Endothelial cell of hepatic sinusoid (primary cell): ENCODE measurements at regions not wholly inside any gene's neighbourhood (a gene's known extent, or its start where the extent isn't known, plus 50 kb on each side); places are given as distances from the start of the nearest gene placed in this dataset.
"Not testable (repeated sequence)": the region's sequence is repeated elsewhere in the genome, so short reads cannot be mapped to it uniquely, and the experiment has no call there.

ENCODE experiments used
- in situ Hi-C: cut with HindIII; loops from 2 replicates; pipeline ENCODE4 v1.10.0; 2017; ENCODE audit warnings: low sequenced_read_pairs

DNA sequence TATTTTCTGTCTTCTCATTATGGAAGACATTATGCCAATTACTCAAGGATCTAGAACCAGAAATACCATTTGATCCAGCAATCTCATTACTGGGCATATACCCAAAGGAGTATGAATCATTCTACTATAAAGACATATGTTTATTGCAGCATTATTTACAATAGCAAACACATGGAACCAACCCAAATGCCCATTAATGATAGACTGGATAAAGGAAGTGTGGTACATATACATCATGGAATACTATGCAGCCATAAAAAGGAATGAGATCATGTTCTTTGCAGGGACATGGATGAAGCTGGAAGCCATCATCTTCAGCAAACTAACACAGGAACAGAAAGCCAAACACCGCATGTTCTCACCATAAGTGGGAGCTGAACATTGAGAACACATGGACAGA, 161.8 kb upstream of the DAAM1 start:
- in situ Hi-C loops = loop anchor here (10.0 kb wide), 2 partner anchors 392 to 472 kb away; partner anchors contain the start of gene DACT1

DNA sequence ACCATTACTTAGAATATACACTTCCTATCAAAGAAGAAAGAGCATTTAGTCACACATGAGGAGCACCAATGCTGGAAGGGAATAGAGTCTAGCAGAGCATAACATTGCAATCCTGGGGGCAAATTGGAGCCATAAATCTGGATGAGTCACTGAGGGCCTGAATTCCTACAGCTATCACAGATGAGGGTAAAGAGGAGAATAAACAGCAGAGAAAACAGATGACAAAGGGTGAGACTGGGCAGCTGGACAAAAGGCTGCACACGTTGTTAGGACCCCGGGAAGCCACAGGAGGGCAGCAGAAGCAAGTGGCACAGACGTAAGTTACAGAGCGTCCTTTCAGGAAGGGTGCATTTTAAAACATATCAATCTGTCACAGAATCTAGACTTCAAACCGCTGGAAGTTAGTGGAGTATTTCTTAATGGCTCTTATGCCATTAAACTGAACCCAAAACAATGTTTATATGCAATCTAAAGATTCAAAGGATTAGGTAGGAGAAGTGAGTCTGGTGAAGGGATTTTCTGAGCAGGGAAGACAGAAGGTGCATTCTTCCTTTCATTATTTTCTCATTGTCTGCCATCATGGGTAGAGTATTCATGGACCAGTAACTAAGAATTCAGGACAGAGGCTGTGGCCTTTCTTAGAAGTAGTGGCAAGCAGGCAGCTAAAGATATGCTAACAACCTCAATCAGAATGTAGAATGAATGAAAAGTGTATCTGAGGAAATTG, 159.8 kb upstream of the DAAM1 start:
- in situ Hi-C loops = loop anchor here (10.0 kb wide), 2 partner anchors 394 to 474 kb away; partner anchors contain the start of gene DACT1

DNA sequence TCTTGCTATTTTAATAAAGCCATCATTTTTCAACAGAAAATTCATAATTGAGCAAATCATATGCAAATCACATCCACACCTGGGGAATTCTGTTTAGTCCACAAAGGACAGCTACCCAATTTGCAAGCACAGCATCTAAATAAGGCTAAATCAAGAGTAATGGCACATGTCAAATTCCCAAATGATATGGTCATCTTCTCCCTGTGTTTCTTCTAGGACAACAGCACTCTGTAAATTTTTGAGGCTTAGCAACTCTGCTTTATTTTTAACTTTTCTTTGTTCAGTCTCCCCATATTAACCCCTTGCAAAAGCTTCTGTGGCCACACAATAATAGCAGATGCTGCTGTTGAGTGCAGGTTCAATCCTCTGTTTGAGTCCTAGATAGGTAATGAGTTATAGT, 155.6 kb upstream of the DAAM1 start:
- in situ Hi-C loops = loop anchor here (10.0 kb wide), 1 partner anchor 412 kb away; no protein-coding TSS in a partner anchor

- in situ Hi-C loops = loop anchor here (10.0 kb wide), 1 partner anchor 409 kb away; no protein-coding TSS in a partner anchor
Measured at GRCh38 chr14:59036134-59036533, 152.3 kb upstream of the DAAM1 start.

- in situ Hi-C loops = loop anchor here (10.0 kb wide), 1 partner anchor 408 kb away; no protein-coding TSS in a partner anchor
Measured at GRCh38 chr14:59037086-59037485, 151.4 kb upstream of the DAAM1 start.

GRCh38 chr14:59037620-59038019, 150.8 kb upstream of the DAAM1 start:
- in situ Hi-C loops = loop anchor here (10.0 kb wide), 1 partner anchor 407 kb away; no protein-coding TSS in a partner anchor

DNA sequence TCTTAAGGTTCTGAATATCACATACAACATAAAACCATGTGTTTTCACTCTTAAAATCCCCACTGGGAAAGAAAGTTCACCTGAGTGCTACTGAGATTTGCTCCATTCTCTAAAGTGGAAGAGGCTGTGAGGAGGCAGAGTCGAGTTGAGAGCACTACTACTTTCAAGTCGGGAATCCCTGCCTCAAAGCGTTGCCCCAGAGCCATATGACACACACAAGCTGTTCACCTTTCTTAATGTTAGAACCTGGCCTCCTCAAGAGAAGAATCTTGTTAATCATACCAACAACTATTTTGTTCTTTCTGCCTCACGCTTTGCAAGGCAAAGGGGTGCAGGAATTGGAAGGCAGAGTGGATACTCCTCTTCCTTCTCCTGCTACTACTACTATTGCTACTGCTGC, 149.7 kb upstream of the DAAM1 start:
- in situ Hi-C loops = loop anchor here (10.0 kb wide), 1 partner anchor 406 kb away; no protein-coding TSS in a partner anchor

- in situ Hi-C loops = no loop called here
Measured at GRCh38 chr14:59041308-59041707, 147.2 kb upstream of the DAAM1 start.

DNA sequence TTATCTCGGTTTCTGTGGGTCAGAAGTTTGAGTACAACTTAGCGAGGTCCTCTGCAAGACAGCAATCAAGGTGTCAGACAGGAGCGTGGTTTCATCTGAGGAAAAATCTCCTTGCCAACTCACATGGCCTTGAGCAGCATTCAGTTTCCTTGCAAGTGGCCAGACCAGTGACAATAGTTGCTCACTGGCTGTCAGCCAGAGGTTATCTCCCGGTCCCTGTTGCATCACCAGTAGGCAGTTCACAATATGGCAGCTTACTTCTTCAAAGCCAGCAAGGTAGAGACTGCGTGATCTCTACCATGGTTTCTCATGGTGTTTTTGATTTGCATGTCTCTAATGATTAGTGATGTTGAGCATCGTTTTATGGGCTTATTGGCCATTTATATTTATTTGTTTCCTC, 143.8 kb upstream of the DAAM1 start:
- in situ Hi-C loops = no loop called here

GRCh38 chr14:59046746-59047145, 141.7 kb upstream of the DAAM1 start:
- in situ Hi-C loops = no loop called here

- in situ Hi-C loops = no loop called here
Measured at GRCh38 chr14:59055006-59055405, 133.5 kb upstream of the DAAM1 start.

- in situ Hi-C loops = no loop called here
Measured at GRCh38 chr14:59055439-59056045, 132.9 kb upstream of the DAAM1 start.

- in situ Hi-C loops = no loop called here
Measured at GRCh38 chr14:59057551-59057950, 130.9 kb upstream of the DAAM1 start.

DNA sequence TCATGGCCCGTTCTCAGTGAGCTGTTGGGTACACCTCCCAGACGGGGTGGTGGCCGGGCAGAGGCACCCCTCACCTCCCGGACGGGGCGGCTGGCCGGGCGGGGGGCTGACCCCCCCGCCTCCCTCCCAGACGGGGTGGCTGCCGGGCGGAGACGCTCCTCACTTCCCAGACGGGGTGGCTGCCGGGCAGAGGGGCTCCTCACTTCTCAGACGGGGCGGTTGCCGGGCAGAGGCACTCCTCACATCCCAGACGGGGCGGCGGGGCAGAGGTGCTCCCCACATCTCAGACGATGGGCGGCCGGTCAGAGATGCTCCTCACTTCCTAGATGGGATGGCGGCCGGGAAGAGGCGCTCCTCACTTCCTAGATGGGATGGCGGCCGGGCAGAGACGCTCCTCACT, 129.7 kb upstream of the DAAM1 start:
- in situ Hi-C loops = not testable (repeated sequence)

DNA sequence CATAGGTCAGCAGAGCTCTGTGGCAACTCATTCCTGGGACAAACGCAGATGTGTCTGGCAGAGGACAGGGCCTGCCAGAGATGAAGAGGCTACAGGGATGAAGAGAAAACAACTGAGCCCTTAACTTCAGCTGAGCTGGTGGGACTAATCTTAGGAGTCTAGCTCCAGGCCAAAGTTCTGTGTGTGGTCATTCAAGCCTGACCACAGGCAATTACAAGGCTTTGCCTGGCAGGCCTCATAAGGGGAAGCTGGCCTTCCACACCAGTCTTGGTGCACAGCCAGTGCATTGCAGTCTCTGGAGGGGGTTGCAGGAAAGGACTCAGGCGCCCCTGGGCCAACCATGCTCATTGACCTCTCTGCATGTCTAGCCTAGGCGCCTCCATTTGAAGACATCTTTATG, 127.6 kb upstream of the DAAM1 start:
- in situ Hi-C loops = no loop called here

GRCh38 chr14:59061292-59061691, 127.2 kb upstream of the DAAM1 start:
- in situ Hi-C loops = no loop called here

DNA sequence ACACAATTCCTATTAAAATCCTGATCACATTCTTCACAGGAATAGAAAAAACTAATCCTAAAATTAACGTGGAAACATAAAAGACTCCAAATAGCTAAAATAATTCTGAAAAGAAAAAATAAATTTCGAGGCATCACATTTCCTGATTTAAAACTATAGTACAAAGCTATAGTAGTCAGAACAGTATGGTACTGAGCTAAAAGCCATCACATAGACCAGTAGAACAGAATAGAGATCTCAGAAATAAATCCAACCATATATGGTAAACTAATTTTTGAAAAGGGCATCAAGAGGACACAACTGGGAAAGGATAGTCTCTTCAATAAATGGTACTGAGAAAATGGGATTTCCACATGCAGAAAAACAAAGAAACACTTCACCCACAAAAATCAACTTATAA, 125.2 kb upstream of the DAAM1 start:
- in situ Hi-C loops = no loop called here

DNA sequence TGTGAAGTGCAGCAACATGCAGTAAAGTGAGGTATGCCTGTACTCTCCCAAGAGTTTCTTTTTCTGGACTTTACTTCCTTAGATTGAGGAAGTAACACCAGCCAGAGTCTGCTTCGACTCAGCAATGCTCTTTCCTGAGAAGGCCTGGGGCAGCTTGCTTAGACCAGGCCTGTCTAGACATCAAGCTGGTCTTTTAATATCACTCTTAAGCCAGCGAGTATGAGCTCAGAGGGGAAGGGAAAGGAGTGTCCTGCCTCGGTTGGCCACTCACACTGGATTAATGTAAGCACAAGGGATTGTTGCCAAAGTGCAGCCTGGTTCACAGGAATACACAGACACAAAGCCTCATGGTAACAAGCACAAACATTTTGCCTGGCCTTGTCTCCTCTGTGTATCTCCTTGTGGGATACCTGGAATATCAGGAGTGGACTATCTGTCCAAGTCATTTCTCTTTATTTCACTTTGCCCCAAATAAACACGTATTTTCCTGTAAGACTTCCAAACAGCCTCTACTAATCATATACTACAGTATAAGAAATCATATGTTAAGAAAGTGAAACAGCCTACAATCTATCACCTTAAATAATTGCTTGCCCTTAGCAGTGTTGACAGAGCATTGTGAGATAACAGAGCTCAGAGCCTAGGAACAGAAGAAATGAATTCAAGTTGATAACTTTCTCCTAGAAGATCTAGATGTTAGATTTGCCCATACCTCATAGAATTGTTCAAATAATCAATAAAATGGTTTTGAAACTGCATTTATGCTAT, 121.2 kb upstream of the DAAM1 start:
- in situ Hi-C loops = no loop called here

DNA sequence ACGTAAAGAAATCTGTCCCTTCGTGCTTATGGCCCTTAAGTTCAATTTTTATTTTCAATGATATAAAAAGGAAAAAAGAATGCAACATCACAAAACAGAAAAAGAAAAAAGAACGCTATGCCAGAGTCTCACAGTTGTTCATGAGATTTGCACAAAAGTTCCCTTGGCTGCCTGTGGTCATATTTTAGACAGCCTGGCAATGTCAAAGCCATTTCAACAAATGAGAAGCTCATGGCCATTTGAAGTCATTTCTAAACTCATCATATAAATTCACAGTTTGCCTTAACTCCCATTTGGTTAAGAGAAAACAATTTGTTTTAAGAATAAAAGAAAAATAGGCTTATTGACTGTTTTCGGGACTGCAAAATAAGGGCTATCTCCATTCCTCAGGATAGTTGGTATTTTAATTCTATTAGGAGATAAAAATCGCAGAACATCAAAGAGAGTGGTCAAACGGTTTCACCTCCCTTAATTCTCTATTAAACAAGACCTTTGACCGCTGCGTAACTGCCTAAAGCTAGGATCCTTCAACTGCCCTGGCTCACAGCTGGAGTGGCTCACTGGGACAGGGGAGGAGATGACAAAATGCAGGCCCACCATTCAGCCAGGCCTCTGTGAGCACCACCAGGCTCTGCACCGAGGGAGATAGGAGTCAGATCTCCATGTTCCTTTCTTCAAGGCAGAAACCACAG, 119.2 kb upstream of the DAAM1 start:
- in situ Hi-C loops = no loop called here

- in situ Hi-C loops = no loop called here
Measured at GRCh38 chr14:59075506-59075905, 113.0 kb upstream of the DAAM1 start.

GRCh38 chr14:59081720-59082119, 106.7 kb upstream of the DAAM1 start:
- in situ Hi-C loops = no loop called here
